Lower leg skin (tissue), 3 donors: ENCODE measurements at regions not wholly inside any gene's neighbourhood (a gene's known extent, or its start where the extent isn't known, plus 50 kb on each side); places are given as distances from the start of the nearest gene placed in this dataset.

Experiments used
- CTCF ChIP-seq, 3 donors: fragments of 450-650 bp; IDR thresholded peaks; one replicate each; pipeline ENCODE4 v1.5.1; 2016; ENCODE audit warnings: antibody characterized with exemption in 3 of 3, mild to moderate bottlenecking in 3 of 3, moderate library complexity in 2 of 3
- POLR2A ChIP-seq, 2 donors: fragments of 450-650 bp; IDR thresholded peaks; one replicate each; pipeline ENCODE4 v1.6.1; 2016 to 2017; ENCODE audit warnings: antibody characterized with exemption in 2 of 2, mild to moderate bottlenecking in 1 of 2, moderate library complexity in 1 of 2

DNA sequence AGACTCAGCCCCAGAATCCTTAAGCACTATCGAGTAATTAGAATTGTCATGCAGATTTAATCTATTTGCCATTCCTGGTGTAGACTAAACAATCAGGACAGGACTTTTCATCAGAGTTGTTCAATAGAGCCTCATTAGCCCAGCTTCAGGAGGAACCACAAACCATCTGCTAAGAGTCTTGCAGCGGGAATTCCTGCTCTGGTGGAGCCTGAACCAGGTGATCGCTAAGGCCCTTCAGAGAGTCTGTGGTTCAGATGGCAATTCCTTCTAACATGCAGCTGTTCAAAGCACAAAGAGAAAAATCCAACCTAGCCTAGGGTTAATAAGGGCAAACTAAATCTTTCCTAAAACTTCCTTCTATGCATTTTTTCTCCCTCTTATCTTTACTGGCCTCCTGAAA is 119.1 kb upstream of the CPEB2 start:
- TF ChIP-seq CTCF (IDR thresholded peaks at IDR 0.05): no peak
- TF ChIP-seq POLR2A (IDR thresholded peaks at IDR 0.05): no peak
